ENCODE measurements at regions not wholly inside any gene's neighbourhood (a gene's known extent, or its start where the extent isn't known, plus 50 kb on each side); places are given as distances from the start of the nearest gene placed in this dataset.

DNA sequence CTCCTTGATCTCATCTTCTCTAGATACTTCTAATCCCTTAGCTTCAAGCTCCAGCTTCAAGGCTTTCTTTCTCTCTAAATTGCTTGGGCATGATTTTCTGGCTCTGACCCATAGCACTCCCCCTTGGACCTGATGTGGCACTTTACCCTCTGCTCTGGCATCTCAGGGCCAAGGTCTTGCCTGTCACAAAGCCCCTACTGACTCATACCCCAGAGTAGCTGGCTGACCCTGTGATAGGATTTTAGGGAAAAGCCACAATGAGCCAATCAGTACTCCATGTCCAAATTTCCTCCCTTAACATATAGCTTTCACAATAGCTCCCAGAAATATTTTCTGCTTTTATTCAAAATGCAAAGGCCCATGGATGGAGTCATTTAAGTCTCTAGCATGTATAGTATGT lies 488.7 kb upstream of the SPRED2 start:
- Histone ChIP-seq H3K79me1 (ENCODE audit: low read depth, low read length) (no peaks in the 10 kb centered on the region), H3K4me3 (ENCODE audit: extremely low read depth in 1 of 4, insufficient read depth in 2 of 4, low read depth in 3 of 4, low read length in 4 of 4) (no peak overlapping the region), H3K27me3 (replicated peaks in 1 of 4; ENCODE audit: control insufficient read depth in 3 of 4, extremely low read depth in 1 of 4, insufficient read depth in 3 of 4, low read length in 3 of 4) (no peaks in the 10 kb centered on the region), H3K23ac (ENCODE audit: insufficient read length) (no peak overlapping the region), H4K8ac (ENCODE audit: extremely low read depth, insufficient read depth, low read length) (no peak overlapping the region), H3K14ac (ENCODE audit: insufficient read length) (no peak overlapping the region), H3K9ac (replicated peaks in 1 of 4; ENCODE audit: extremely low read depth in 1 of 4, low read depth in 3 of 4, low read length in 3 of 4) (no peak overlapping the region), H2BK120ac (replicated peaks; ENCODE audit: low read depth, low read length) (no peak overlapping the region), H2BK12ac (ENCODE audit: low read depth, low read length) (no peak overlapping the region), H3K79me2 (ENCODE audit: control insufficient read depth in 1 of 2, insufficient read depth in 2 of 2, low read length in 2 of 2) (no peaks in the 10 kb centered on the region), H2BK15ac (ENCODE audit: low read length) (no peak overlapping the region), H3K4me1 (replicated peaks in 1 of 4; ENCODE audit: control insufficient read depth in 3 of 4, insufficient read depth in 4 of 4, low read length in 3 of 4) (no peaks in the 10 kb centered on the region), H2BK5ac (ENCODE audit: low read depth, low read length) (no peak overlapping the region), H2AFZ (ENCODE audit: low read length) (no peak overlapping the region), H2AK5ac (ENCODE audit: low read depth, low read length) (no peak overlapping the region), H3K9me3 (ENCODE audit: insufficient read depth in 2 of 2, low read depth in 1 of 2, low read length in 1 of 2) (no peaks in the 10 kb centered on the region), H3K4ac (replicated peaks; ENCODE audit: insufficient read length, low read depth, low read length) (no peak overlapping the region), H3K56ac (replicated peaks; ENCODE audit: insufficient read length, low read depth, low read length) (no peak overlapping the region), H3K23me2 (ENCODE audit: low read depth, low read length) (no peaks in the 10 kb centered on the region), H3K27ac (ENCODE audit: low read depth, low read length) (no peak overlapping the region), H4K5ac (ENCODE audit: insufficient read length, low read depth, low read length) (no peak overlapping the region), H4K20me1 (replicated peaks in 1 of 2; ENCODE audit: control insufficient read depth in 1 of 2, insufficient read depth in 2 of 2, low read length in 2 of 2) (no peaks in the 10 kb centered on the region), H4K91ac (replicated peaks; ENCODE audit: insufficient read length, low read length) (no peak overlapping the region), H3K4me2 (ENCODE audit: insufficient read depth in 1 of 2, low read depth in 2 of 2, low read length in 2 of 2) (no peak overlapping the region), H3K18ac (ENCODE audit: extremely low read depth, low read length) (no peak overlapping the region), H3K36me3 (ENCODE audit: control insufficient read depth in 2 of 4, insufficient read depth in 4 of 4, low read length in 3 of 4) (no peaks in the 10 kb centered on the region), H2BK20ac (ENCODE audit: low read length) (no peak overlapping the region)
- FAIRE-seq (no peak), DNase-seq (ENCODE audit: low read depth in 1 of 2, low spot score in 2 of 2) (no peak)
- CTCF ChIA-PET (ENCODE audit: partially characterized antibody) = interaction anchor here (0.5 to 1.5 kb wide), 5 partner anchors 9 to 300 kb away, joined by 3 to 5 read pairs (median 3); no protein-coding TSS in a partner anchor
- POLR2A ChIA-PET (ENCODE audit: partially characterized antibody) = no interaction called here
- TF ChIP-seq POLR2AphosphoS5 (IDR thresholded peaks at IDR 0.05; ENCODE audit: low read depth, low read length) = no peak
- no peak for TF ChIP-seq POLR2A (IDR thresholded peaks at IDR 0.05; ENCODE audit: control extremely low read depth in 1 of 2, low read depth in 2 of 2, low read length in 2 of 2)
- TF ChIP-seq CBX5 (IDR thresholded peaks at IDR 0.05; ENCODE audit: low read depth, low read length) = no peak
- no peak for TF ChIP-seq TAF7 (optimal IDR thresholded peaks at IDR 0.05; ENCODE audit: borderline replicate concordance, low read depth, low read length)
- TF ChIP-seq KDM1A (IDR thresholded peaks at IDR 0.05; ENCODE audit: borderline replicate concordance, low read length) = no peak
- no peak for TF ChIP-seq POU5F1 (IDR thresholded peaks at IDR 0.05; ENCODE audit: low read depth, low read length)
- TF ChIP-seq, protein P1, sequence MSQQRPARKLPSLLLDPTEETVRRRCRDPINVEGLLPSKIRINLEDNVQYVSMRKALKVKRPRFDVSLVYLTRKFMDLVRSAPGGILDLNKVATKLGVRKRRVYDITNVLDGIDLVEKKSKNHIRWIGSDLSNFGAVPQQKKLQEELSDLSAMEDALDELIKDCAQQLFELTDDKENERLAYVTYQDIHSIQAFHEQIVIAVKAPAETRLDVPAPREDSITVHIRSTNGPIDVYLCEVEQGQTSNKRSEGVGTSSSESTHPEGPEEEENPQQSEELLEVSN (IDR thresholded peaks at IDR 0.05) = no peak
